Transverse colon (tissue), 4 donors: ENCODE measurements at regions not wholly inside any gene's neighbourhood (a gene's known extent, or its start where the extent isn't known, plus 50 kb on each side); places are given as distances from the start of the nearest gene placed in this dataset.

Source experiments
- DNase-seq: peaks from one replicate; pipeline ENCODE4 v3.0.0-alpha.2; 2019
- H3K27ac ChIP-seq, 4 donors: fragments of 200-600 bp; sonication (generic); 2 replicates each; pipeline ENCODE4 v1.5.1; 2016 to 2018; ENCODE audit warnings: inconsistent platforms in 4 of 4
- H3K27me3 ChIP-seq: fragments of 200-600 bp; sonication (generic); 2 replicates; pipeline ENCODE4 v1.5.1; 2017; ENCODE audit warnings: inconsistent platforms
- H3K36me3 ChIP-seq, 4 donors: fragments of 200-600 bp; sonication (generic); 2 replicates each; pipeline ENCODE4 v1.5.1; 2017 to 2019; ENCODE audit warnings: inconsistent platforms in 4 of 4
- H3K4me1 ChIP-seq, 4 donors: fragments of 200-600 bp; sonication (generic); 2 replicates each; pipeline ENCODE4 v1.5.1; 2017 to 2020; ENCODE audit warnings: inconsistent platforms in 4 of 4
- H3K4me3 ChIP-seq, 4 donors: fragments of 200-600 bp; sonication (generic); 1 replicate in 1 of 4; 2 replicates in 3 of 4; pipeline versions ENCODE4 v1.5.1 to v1.6.1; 2017 to 2019; ENCODE audit warnings: inconsistent platforms in 4 of 4
- H3K9me3 ChIP-seq, 2 donors: fragments of 200-600 bp; sonication (generic); 2 replicates each; pipeline ENCODE4 v1.5.1; 2017 to 2019; ENCODE audit warnings: inconsistent platforms in 2 of 2
- EP300 ChIP-seq: sonication (generic); formaldehyde crosslinking; IDR thresholded peaks from one replicate; pipeline ENCODE4 v1.6.1; 2017; ENCODE audit warnings: antibody characterized with exemption, low read depth
- POLR2A ChIP-seq: fragments of 450-650 bp; IDR thresholded peaks from one replicate; pipeline ENCODE4 v1.6.1; 2016; ENCODE audit warnings: antibody characterized with exemption, mild to moderate bottlenecking, moderate library complexity
- POLR2AphosphoS5 ChIP-seq, 3 donors: sonication (generic); formaldehyde crosslinking; IDR thresholded peaks; one replicate each; pipeline ENCODE4 v1.6.1; 2016; ENCODE audit warnings: antibody characterized with exemption in 3 of 3
- WGBS, 2 donors: methylation state at CpG; one replicate each; pipeline ENCODE4 v1.1.5; 2018; ENCODE audit warnings: low coverage in 1 of 2; 5-methylcytosine and 5-hydroxymethylcytosine counted together
- in situ Hi-C, 4 donors: fragments of 200-750 bp; cut with MboI; loops; one replicate each; pipeline versions ENCODE4 v1.15.0 to v1.15.1; 2017; ENCODE audit warnings: low sequenced_read_pairs in 3 of 4, low pct_ligation_motif_present in 1 of 4, low pct_unique_long_range_greater_than_20kb in 1 of 4
- intact Hi-C: fragments of 100-400 bp; cut with DNase I; formaldehyde crosslinking; loops from one replicate; pipeline ENCODE4 v1.15.1; 2023; ENCODE audit warnings: low total_unique reads
- TF ChIP-seq, protein P1 (sequence below), 5 experiments: fragments of 200-600 bp in 3 of 5; fragments of 450-650 bp in 2 of 5; sonication (generic) in 3 of 5; IDR thresholded peaks; 1 replicate in 2 of 5; 2 replicates in 3 of 5; pipeline ENCODE4 v1.5.1; 2016 to 2017; ENCODE audit warnings: antibody characterized with exemption in 5 of 5, inconsistent platforms in 3 of 5, mild to moderate bottlenecking in 2 of 5, moderate library complexity in 1 of 5

DNA sequence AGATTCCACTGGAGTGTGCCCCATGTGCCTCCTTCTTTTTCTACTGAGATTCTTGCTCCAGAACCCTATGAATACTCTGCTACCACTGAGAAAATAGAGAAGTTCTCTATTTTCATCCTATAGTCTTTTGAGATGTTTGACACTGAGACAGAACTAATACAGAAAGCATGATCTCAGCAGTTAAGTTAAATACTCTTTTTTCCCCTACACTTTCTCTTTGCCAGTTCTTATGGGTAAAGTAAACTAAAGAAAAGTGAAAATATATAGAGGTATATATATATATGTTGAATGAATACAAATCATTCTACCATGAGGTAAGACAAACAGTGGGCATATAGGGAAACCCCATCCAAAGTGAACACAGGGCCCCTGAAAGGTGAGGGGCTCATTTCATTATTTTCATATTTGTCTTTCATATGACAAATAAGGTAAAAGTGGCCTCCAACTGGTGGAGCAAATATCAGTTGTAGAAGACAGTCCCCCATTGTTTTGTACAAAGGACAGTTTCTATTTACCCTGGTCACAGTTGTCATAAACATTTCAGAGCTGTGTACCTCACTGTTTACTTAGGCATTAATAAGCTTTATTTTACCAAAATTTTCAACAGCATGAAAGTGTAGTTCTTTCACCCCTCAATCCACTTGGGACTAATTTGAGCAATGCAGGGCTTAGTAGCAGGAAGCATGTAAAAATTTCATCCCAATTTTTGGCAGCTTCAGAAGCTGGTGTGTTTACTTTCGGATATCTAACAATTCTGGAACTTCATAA, 188.3 kb upstream of the MARCKS start:
- in situ Hi-C loops (no loop called here), intact Hi-C loops (no loop called here)
- Histone ChIP-seq H3K4me3 (no peak overlapping the region), H3K27me3 (no peaks in the 10 kb centered on the region), H3K27ac (peak overlapping the region in 2 of 4 donors; percentile 4 to 18), H3K4me1 (peaks cover 0 to 21% (median 7%) of the 10 kb centered on the region in 4 donors), H3K36me3 (no peaks in the 10 kb centered on the region), H3K9me3 (no peaks in the 10 kb centered on the region)
- WGBS, 2 donors = 43 to 62% methylated on average over 1 of the region's 1 CpG
- DNase-seq = no peak
- TF ChIP-seq EP300 (no peak), POLR2AphosphoS5 (IDR thresholded peaks at IDR 0.05) (no peak), POLR2A (no peak)
- TF ChIP-seq, protein P1, sequence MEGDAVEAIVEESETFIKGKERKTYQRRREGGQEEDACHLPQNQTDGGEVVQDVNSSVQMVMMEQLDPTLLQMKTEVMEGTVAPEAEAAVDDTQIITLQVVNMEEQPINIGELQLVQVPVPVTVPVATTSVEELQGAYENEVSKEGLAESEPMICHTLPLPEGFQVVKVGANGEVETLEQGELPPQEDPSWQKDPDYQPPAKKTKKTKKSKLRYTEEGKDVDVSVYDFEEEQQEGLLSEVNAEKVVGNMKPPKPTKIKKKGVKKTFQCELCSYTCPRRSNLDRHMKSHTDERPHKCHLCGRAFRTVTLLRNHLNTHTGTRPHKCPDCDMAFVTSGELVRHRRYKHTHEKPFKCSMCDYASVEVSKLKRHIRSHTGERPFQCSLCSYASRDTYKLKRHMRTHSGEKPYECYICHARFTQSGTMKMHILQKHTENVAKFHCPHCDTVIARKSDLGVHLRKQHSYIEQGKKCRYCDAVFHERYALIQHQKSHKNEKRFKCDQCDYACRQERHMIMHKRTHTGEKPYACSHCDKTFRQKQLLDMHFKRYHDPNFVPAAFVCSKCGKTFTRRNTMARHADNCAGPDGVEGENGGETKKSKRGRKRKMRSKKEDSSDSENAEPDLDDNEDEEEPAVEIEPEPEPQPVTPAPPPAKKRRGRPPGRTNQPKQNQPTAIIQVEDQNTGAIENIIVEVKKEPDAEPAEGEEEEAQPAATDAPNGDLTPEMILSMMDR (IDR thresholded peaks at IDR 0.05) = no peak

DNA sequence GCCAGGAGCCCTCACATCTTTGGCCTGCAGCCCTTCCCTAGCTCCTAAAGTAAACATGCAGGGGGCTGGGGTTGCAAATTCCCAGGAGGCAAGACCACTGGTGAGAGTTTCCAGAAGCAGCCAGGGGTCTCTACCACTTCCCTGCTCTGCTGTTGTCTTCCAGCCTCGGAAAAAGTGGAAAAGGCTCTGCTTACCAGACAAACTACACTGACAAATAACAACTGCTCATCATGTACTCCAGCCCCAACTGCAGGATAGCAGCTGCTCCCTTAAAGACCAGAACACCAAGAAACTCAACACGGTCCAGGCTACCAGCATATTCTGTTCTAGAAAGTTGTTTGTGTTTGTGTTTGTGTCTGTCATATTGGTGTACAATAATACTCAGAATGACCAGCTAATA, 187.5 kb upstream of the MARCKS start:
- H3K9me3 ChIP-seq = no peaks in the 10 kb centered on the region
- intact Hi-C loops = no loop called here
- WGBS, 2 donors = 70 to 100% methylated on average over 2 of the region's 2 CpGs

DNA sequence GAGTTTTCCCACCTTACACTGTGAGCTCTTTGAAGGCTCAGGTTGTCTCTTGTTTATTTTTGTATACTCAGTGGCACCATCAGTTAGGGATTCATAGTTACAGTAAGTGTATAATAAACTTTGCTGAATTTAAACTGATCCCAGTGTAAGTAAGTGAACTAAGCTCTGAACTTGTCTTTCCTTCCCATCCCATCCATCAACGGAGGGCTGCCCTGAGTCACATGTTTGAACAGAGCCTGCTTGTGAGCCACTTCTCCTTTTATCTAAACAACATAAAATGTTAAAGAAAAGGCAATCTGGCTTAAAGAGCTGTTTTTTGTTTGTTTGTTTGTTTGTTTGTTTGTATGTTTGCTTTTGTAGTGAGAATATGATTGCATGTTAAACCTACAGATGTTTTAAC, 185.7 kb upstream of the MARCKS start:
- no peak overlapping the region for H3K27ac ChIP-seq
- no peaks in the 10 kb centered on the region for H3K36me3 ChIP-seq
- DNase-seq = no peak
- H3K27me3 ChIP-seq = no peaks in the 10 kb centered on the region
- H3K4me1 ChIP-seq = peaks cover 0 to 21% (median 7%) of the 10 kb centered on the region in 4 donors
- in situ Hi-C loops (no loop called here), intact Hi-C loops (no loop called here)
- 40 to 48% methylated on average over 1 of the region's 1 CpG for WGBS, 2 donors
- H3K4me3 ChIP-seq = no peak overlapping the region
- TF ChIP-seq, protein P1 (IDR thresholded peaks at IDR 0.05) = no peak
- TF ChIP-seq POLR2AphosphoS5 (IDR thresholded peaks at IDR 0.05) (no peak), POLR2A (no peak), EP300 (no peak)
- H3K9me3 ChIP-seq = no peaks in the 10 kb centered on the region

More for the DNA sequence above, 187.5 kb upstream of the MARCKS start:
- Histone ChIP-seq H3K4me1 (peaks cover 0 to 18% (median 7%) of the 10 kb centered on the region in 4 donors), H3K27me3 (no peaks in the 10 kb centered on the region), H3K27ac (peak overlapping the region in 1 of 4 donors; percentile 18), H3K36me3 (no peaks in the 10 kb centered on the region), H3K4me3 (no peak overlapping the region)
- TF ChIP-seq, protein P1 (IDR thresholded peaks at IDR 0.05) = no peak
- no peak for TF ChIP-seq POLR2A
- TF ChIP-seq EP300 = no peak
- TF ChIP-seq POLR2AphosphoS5 (IDR thresholded peaks at IDR 0.05) = no peak
- in situ Hi-C loops = no loop called here
- DNase-seq = no peak

DNA sequence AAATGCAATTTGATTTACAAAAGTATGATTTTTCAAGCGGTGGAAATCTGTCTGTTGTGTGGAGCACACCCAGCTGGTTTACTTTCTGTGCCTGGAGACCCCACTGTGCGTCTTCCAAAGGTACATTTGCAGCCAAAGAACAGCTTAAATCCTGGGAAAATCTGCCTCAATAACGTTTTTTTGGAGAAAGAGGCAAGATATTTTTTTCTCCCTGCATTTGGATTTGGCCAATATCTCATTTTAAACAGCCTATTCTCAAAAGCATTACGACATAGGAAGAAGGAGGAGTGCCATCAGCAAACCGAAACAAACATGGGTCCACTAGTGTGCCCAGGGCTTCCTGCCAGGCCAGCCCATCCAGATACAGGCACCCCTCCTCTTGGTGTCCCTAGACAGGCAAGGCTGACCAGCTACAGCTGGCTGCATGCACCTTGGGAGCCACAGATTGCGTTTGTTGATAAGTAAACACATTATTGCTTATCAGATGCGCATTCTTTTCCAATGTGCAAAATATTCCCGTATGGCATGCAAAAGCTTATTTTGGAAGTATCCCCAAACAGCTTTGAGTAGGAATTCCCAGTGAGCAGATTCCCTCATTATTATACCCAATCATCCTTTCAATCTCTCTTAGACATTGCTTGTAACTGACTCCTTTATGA, 184.5 kb upstream of the MARCKS start:
- WGBS, 2 donors = 64 to 70% methylated on average over 7 to 8 of the region's 8 CpGs
- no peaks in the 10 kb centered on the region for H3K36me3 ChIP-seq
- in situ Hi-C loops (no loop called here), intact Hi-C loops (no loop called here)
- H3K9me3 ChIP-seq = no peaks in the 10 kb centered on the region
- peaks cover 0 to 21% (median 7%) of the 10 kb centered on the region in 4 donors for H3K4me1 ChIP-seq
- TF ChIP-seq EP300 (no peak), POLR2A (no peak), POLR2AphosphoS5 (IDR thresholded peaks at IDR 0.05) (no peak)
- TF ChIP-seq, protein P1 (IDR thresholded peaks at IDR 0.05) = no peak
- no peak for DNase-seq
- H3K27ac ChIP-seq = peak overlapping the region in 1 of 4 donors; percentile 2
- H3K4me3 ChIP-seq = no peak overlapping the region
- no peaks in the 10 kb centered on the region for H3K27me3 ChIP-seq
